ENCODE measurements at regions not wholly inside any gene's neighbourhood (a gene's known extent, or its start where the extent isn't known, plus 50 kb on each side); places are given as distances from the start of the nearest gene placed in this dataset.

- no peaks in the 10 kb centered on the region for H3K36me3 ChIP-seq (ENCODE audit: control insufficient read depth in 2 of 2, insufficient read depth in 2 of 2, low read length in 1 of 2)
- no peaks in the 10 kb centered on the region for H3K9me3 ChIP-seq (ENCODE audit: control insufficient read depth in 2 of 2, insufficient read depth in 1 of 2, low read length in 1 of 2)
- no peaks in the 10 kb centered on the region for H3K27me3 ChIP-seq (ENCODE audit: control insufficient read depth in 2 of 2, insufficient read depth in 1 of 2, low read length in 1 of 2)
- DNase-seq (ENCODE audit: low read depth in 6 of 9, low spot score in 9 of 9), result no peak
- no peaks in the 10 kb centered on the region for H3K4me1 ChIP-seq (ENCODE audit: control insufficient read depth in 2 of 2, insufficient read depth in 2 of 2, low read length in 2 of 2)
- no peak overlapping the region for H3K4me3 ChIP-seq (ENCODE audit: low read length in 2 of 2)
- WGBS, result 92% methylated on average over 5 of the region's 5 CpGs
- no peak overlapping the region for H3K27ac ChIP-seq (ENCODE audit: low read depth in 1 of 2, low read length in 1 of 2)
These were observed 191.7 kb downstream of the DHX15 start for GRCh38 chr4:24392613-24393012.

- H3K4me3 ChIP-seq (ENCODE audit: low read length in 2 of 2), result no peak overlapping the region
- no peaks in the 10 kb centered on the region for H3K27me3 ChIP-seq (ENCODE audit: control insufficient read depth in 2 of 2, insufficient read depth in 1 of 2, low read length in 1 of 2)
- no peaks in the 10 kb centered on the region for H3K4me1 ChIP-seq (ENCODE audit: control insufficient read depth in 2 of 2, insufficient read depth in 2 of 2, low read length in 2 of 2)
- H3K9me3 ChIP-seq (ENCODE audit: control insufficient read depth in 2 of 2, insufficient read depth in 1 of 2, low read length in 1 of 2), result no peaks in the 10 kb centered on the region
- WGBS, result 35% methylated on average over 2 of the region's 2 CpGs
- no peak for DNase-seq (ENCODE audit: low read depth in 6 of 9, low spot score in 9 of 9)
- no peaks in the 10 kb centered on the region for H3K36me3 ChIP-seq (ENCODE audit: control insufficient read depth in 2 of 2, insufficient read depth in 2 of 2, low read length in 1 of 2)
- H3K27ac ChIP-seq (ENCODE audit: low read depth in 1 of 2, low read length in 1 of 2), result no peak overlapping the region
These were observed 202.0 kb downstream of the DHX15 start for GRCh38 chr4:24382381-24382780.

GRCh38 chr4:24380957-24381665, 203.2 kb downstream of the DHX15 start:
- Histone ChIP-seq H3K27ac (ENCODE audit: low read depth in 1 of 2, low read length in 1 of 2) (no peak overlapping the region), H3K9me3 (ENCODE audit: control insufficient read depth in 2 of 2, insufficient read depth in 1 of 2, low read length in 1 of 2) (no peaks in the 10 kb centered on the region), H3K4me1 (ENCODE audit: control insufficient read depth in 2 of 2, insufficient read depth in 2 of 2, low read length in 2 of 2) (no peaks in the 10 kb centered on the region), H3K27me3 (ENCODE audit: control insufficient read depth in 2 of 2, insufficient read depth in 1 of 2, low read length in 1 of 2) (no peaks in the 10 kb centered on the region), H3K36me3 (ENCODE audit: control insufficient read depth in 2 of 2, insufficient read depth in 2 of 2, low read length in 1 of 2) (no peaks in the 10 kb centered on the region), H3K4me3 (ENCODE audit: low read length in 2 of 2) (no peak overlapping the region)
- DNase-seq (ENCODE audit: low read depth in 6 of 9, low spot score in 9 of 9), result no peak
- WGBS, result 87% methylated on average over 2 of the region's 2 CpGs

GRCh38 chr4:24373704-24374103, 210.7 kb downstream of the DHX15 start:
- H3K27me3 ChIP-seq (ENCODE audit: control insufficient read depth in 2 of 2, insufficient read depth in 1 of 2, low read length in 1 of 2), result no peaks in the 10 kb centered on the region
- no peak overlapping the region for H3K27ac ChIP-seq (ENCODE audit: low read depth in 1 of 2, low read length in 1 of 2)
- 51% methylated on average over 2 of the region's 2 CpGs for WGBS
- no peaks in the 10 kb centered on the region for H3K36me3 ChIP-seq (ENCODE audit: control insufficient read depth in 2 of 2, insufficient read depth in 2 of 2, low read length in 1 of 2)
- no peaks in the 10 kb centered on the region for H3K9me3 ChIP-seq (ENCODE audit: control insufficient read depth in 2 of 2, insufficient read depth in 1 of 2, low read length in 1 of 2)
- no peak overlapping the region for H3K4me3 ChIP-seq (ENCODE audit: low read length in 2 of 2)
- H3K4me1 ChIP-seq (ENCODE audit: control insufficient read depth in 2 of 2, insufficient read depth in 2 of 2, low read length in 2 of 2), result no peaks in the 10 kb centered on the region
- no peak for DNase-seq (ENCODE audit: low read depth in 6 of 9, low spot score in 9 of 9)

GRCh38 chr4:24372881-24373280, 211.5 kb downstream of the DHX15 start:
- 94% methylated on average over 9 of the region's 9 CpGs for WGBS
- Histone ChIP-seq H3K4me1 (ENCODE audit: control insufficient read depth in 2 of 2, insufficient read depth in 2 of 2, low read length in 2 of 2) (no peaks in the 10 kb centered on the region), H3K4me3 (ENCODE audit: low read length in 2 of 2) (no peak overlapping the region), H3K9me3 (ENCODE audit: control insufficient read depth in 2 of 2, insufficient read depth in 1 of 2, low read length in 1 of 2) (no peaks in the 10 kb centered on the region), H3K27me3 (ENCODE audit: control insufficient read depth in 2 of 2, insufficient read depth in 1 of 2, low read length in 1 of 2) (no peaks in the 10 kb centered on the region), H3K36me3 (ENCODE audit: control insufficient read depth in 2 of 2, insufficient read depth in 2 of 2, low read length in 1 of 2) (no peaks in the 10 kb centered on the region), H3K27ac (ENCODE audit: low read depth in 1 of 2, low read length in 1 of 2) (no peak overlapping the region)
- DNase-seq (ENCODE audit: low read depth in 6 of 9, low spot score in 9 of 9), result no peak

GRCh38 chr4:24372341-24372740, 212.0 kb downstream of the DHX15 start:
- Histone ChIP-seq H3K36me3 (ENCODE audit: control insufficient read depth in 2 of 2, insufficient read depth in 2 of 2, low read length in 1 of 2) (no peaks in the 10 kb centered on the region), H3K27ac (ENCODE audit: low read depth in 1 of 2, low read length in 1 of 2) (no peak overlapping the region), H3K9me3 (ENCODE audit: control insufficient read depth in 2 of 2, insufficient read depth in 1 of 2, low read length in 1 of 2) (no peaks in the 10 kb centered on the region), H3K27me3 (ENCODE audit: control insufficient read depth in 2 of 2, insufficient read depth in 1 of 2, low read length in 1 of 2) (no peaks in the 10 kb centered on the region), H3K4me3 (ENCODE audit: low read length in 2 of 2) (no peak overlapping the region), H3K4me1 (ENCODE audit: control insufficient read depth in 2 of 2, insufficient read depth in 2 of 2, low read length in 2 of 2) (no peaks in the 10 kb centered on the region)
- WGBS, result 90% methylated on average over 4 of the region's 4 CpGs
- no peak for DNase-seq (ENCODE audit: low read depth in 6 of 9, low spot score in 9 of 9)

- Histone ChIP-seq H3K9me3 (ENCODE audit: control insufficient read depth in 2 of 2, insufficient read depth in 1 of 2, low read length in 1 of 2) (no peaks in the 10 kb centered on the region), H3K36me3 (ENCODE audit: control insufficient read depth in 2 of 2, insufficient read depth in 2 of 2, low read length in 1 of 2) (no peaks in the 10 kb centered on the region), H3K4me3 (ENCODE audit: low read length in 2 of 2) (no peak overlapping the region), H3K27ac (ENCODE audit: low read depth in 1 of 2, low read length in 1 of 2) (no peak overlapping the region), H3K4me1 (ENCODE audit: control insufficient read depth in 2 of 2, insufficient read depth in 2 of 2, low read length in 2 of 2) (no peaks in the 10 kb centered on the region), H3K27me3 (ENCODE audit: control insufficient read depth in 2 of 2, insufficient read depth in 1 of 2, low read length in 1 of 2) (no peaks in the 10 kb centered on the region)
- no peak for DNase-seq (ENCODE audit: low read depth in 6 of 9, low spot score in 9 of 9)
- WGBS, result 88% methylated on average over 1 of the region's 1 CpG
These were observed 213.9 kb downstream of the DHX15 start for GRCh38 chr4:24370421-24370820.

GRCh38 chr4:24369507-24370029, 214.8 kb downstream of the DHX15 start:
- H3K36me3 ChIP-seq (ENCODE audit: control insufficient read depth in 2 of 2, insufficient read depth in 2 of 2, low read length in 1 of 2), result no peaks in the 10 kb centered on the region
- no peaks in the 10 kb centered on the region for H3K27me3 ChIP-seq (ENCODE audit: control insufficient read depth in 2 of 2, insufficient read depth in 1 of 2, low read length in 1 of 2)
- no peak overlapping the region for H3K4me3 ChIP-seq (ENCODE audit: low read length in 2 of 2)
- no peak for DNase-seq (ENCODE audit: low read depth in 6 of 9, low spot score in 9 of 9)
- H3K4me1 ChIP-seq (ENCODE audit: control insufficient read depth in 2 of 2, insufficient read depth in 2 of 2, low read length in 2 of 2), result no peaks in the 10 kb centered on the region
- WGBS, result 93% methylated on average over 5 of the region's 5 CpGs
- H3K27ac ChIP-seq (ENCODE audit: low read depth in 1 of 2, low read length in 1 of 2), result no peak overlapping the region
- no peaks in the 10 kb centered on the region for H3K9me3 ChIP-seq (ENCODE audit: control insufficient read depth in 2 of 2, insufficient read depth in 1 of 2, low read length in 1 of 2)

- Histone ChIP-seq H3K36me3 (ENCODE audit: control insufficient read depth in 2 of 2, insufficient read depth in 2 of 2, low read length in 1 of 2) (no peaks in the 10 kb centered on the region), H3K27me3 (ENCODE audit: control insufficient read depth in 2 of 2, insufficient read depth in 1 of 2, low read length in 1 of 2) (no peaks in the 10 kb centered on the region), H3K4me1 (ENCODE audit: control insufficient read depth in 2 of 2, insufficient read depth in 2 of 2, low read length in 2 of 2) (no peaks in the 10 kb centered on the region), H3K9me3 (ENCODE audit: control insufficient read depth in 2 of 2, insufficient read depth in 1 of 2, low read length in 1 of 2) (no peaks in the 10 kb centered on the region), H3K4me3 (ENCODE audit: low read length in 2 of 2) (no peak overlapping the region), H3K27ac (ENCODE audit: low read depth in 1 of 2, low read length in 1 of 2) (no peak overlapping the region)
- no peak for DNase-seq (ENCODE audit: low read depth in 6 of 9, low spot score in 9 of 9)
- 96% methylated on average over 7 of the region's 7 CpGs for WGBS
These were observed 215.6 kb downstream of the DHX15 start for GRCh38 chr4:24368801-24369200.
